A549 (cell line): ENCODE measurements at regions not wholly inside any gene's neighbourhood (a gene's known extent, or its start where the extent isn't known, plus 50 kb on each side); places are given as distances from the start of the nearest gene placed in this dataset.

ENCODE experiments used
- CEBPB ChIP-seq, 2 experiments: fragments of >200 bp in 1 of 2; sonication (Bioruptor Twin) in 1 of 2; formaldehyde crosslinking in 1 of 2; IDR thresholded peaks; 2 replicates each; pipeline ENCODE4 v1.6.1; 2012 to 2016
- CTCF ChIP-seq: fragments of >200 bp; sonication (Bioruptor Twin); formaldehyde crosslinking; IDR thresholded peaks from 3 replicates; pipeline ENCODE4 v1.5.1; 2016
- ELK1 ChIP-seq: fragments of 150-350 bp; IDR thresholded peaks from 2 replicates; pipeline ENCODE4 v1.6.1; 2014; ENCODE audit warnings: low read depth, mild to moderate bottlenecking, low read length
- EP300 ChIP-seq, 2 experiments: fragments of >200 bp; sonication (Bioruptor Twin); formaldehyde crosslinking; IDR thresholded peaks; 2 replicates in 1 of 2; 3 replicates in 1 of 2; pipeline ENCODE4 v1.6.1; 2016 to 2017
- MAZ ChIP-seq: fragments of 150-350 bp; IDR thresholded peaks from 2 replicates; pipeline ENCODE4 v1.6.1; 2014; ENCODE audit warnings: antibody characterized with exemption, low read depth, low read length, borderline replicate concordance
- POLR2A ChIP-seq: IDR thresholded peaks from 2 replicates; pipeline ENCODE4 v1.6.1; 2012; ENCODE audit warnings: mild to moderate bottlenecking, low read length
- RAD21 ChIP-seq, 2 experiments: fragments of >200 bp in 1 of 2; sonication (Bioruptor Twin) in 1 of 2; formaldehyde crosslinking in 1 of 2; IDR thresholded peaks in 1 of 2; conservative IDR thresholded peaks in 1 of 2; 2 replicates in 1 of 2; 3 replicates in 1 of 2; pipeline ENCODE4 v1.6.1; 2012 to 2018; ENCODE audit warnings: inconsistent platforms in 1 of 2
- RARB ChIP-seq: fragments of 250-450 bp; sonication (Bioruptor Pico); IDR thresholded peaks from 2 replicates; pipeline ENCODE4 v1.8.0; 2021; ENCODE audit warnings: mild to moderate bottlenecking, moderate library complexity
- REST ChIP-seq: fragments of 200-600 bp; sonication (generic); IDR thresholded peaks from 2 replicates; pipeline ENCODE4 v1.6.1; 2016; ENCODE audit warnings: antibody characterized with exemption, mild to moderate bottlenecking, moderate library complexity

GRCh38 chr18:60153376-60153775 is 219.2 kb downstream of the MC4R start:
- TF ChIP-seq CTCF (no peak), RAD21 (conservative IDR thresholded peaks at IDR 0.05 in 1 of 2, IDR thresholded peaks at IDR 0.05 in 1 of 2) (no peak), EP300 (IDR thresholded peaks at IDR 0.05) (no peak), CEBPB (IDR thresholded peaks at IDR 0.05) (no peak), MAZ (no peak), ELK1 (no peak), RARB (CRISPR knock-in tag) (no peak), REST (no peak), POLR2A (no peak)
